Adrenal gland (tissue), 9 donors: ENCODE measurements at regions not wholly inside any gene's neighbourhood (a gene's known extent, or its start where the extent isn't known, plus 50 kb on each side); places are given as distances from the start of the nearest gene placed in this dataset.

Source experiments
- DNase-seq, 7 donors: peaks; one replicate each; pipeline ENCODE4 v3.0.0-alpha.2; 2019 to 2020
- H3K27ac ChIP-seq, 5 donors: fragments of 200-600 bp; sonication (generic) in 4 of 5; 1 replicate in 3 of 5; 2 replicates in 2 of 5; pipeline versions ENCODE4 v1.5.1 to v1.8.0; 2016 to 2020; ENCODE audit warnings: mild to moderate bottlenecking in 1 of 5
- H3K27me3 ChIP-seq: fragments of 200-600 bp; 2 replicates; pipeline ENCODE4 v1.8.0; 2021
- H3K36me3 ChIP-seq, 2 donors: fragments of 200-600 bp; replicated peaks in 1 of 2; 1 replicate in 1 of 2; 2 replicates in 1 of 2; pipeline versions ENCODE4 v1.5.1 to v1.8.0; 2018 to 2022
- H3K4me1 ChIP-seq, 2 donors: fragments of 200-600 bp; replicated peaks in 1 of 2; 1 replicate in 1 of 2; 2 replicates in 1 of 2; pipeline versions ENCODE4 v1.5.1 to v1.8.0; 2018 to 2021
- H3K4me3 ChIP-seq, 4 donors: fragments of 200-600 bp; sonication (generic) in 3 of 4; one replicate each; pipeline ENCODE4 v1.5.1; 2016 to 2018
- H3K9me3 ChIP-seq, 3 donors: fragments of 200-600 bp; sonication (generic) in 1 of 3; replicated peaks in 1 of 3; 1 replicate in 2 of 3; 2 replicates in 1 of 3; pipeline versions ENCODE4 v1.5.1 to v1.8.0; 2016 to 2021
- POLR2A ChIP-seq, 2 donors: fragments of 450-650 bp; IDR thresholded peaks; one replicate each; pipeline ENCODE4 v1.6.1; 2017; ENCODE audit warnings: antibody characterized with exemption in 2 of 2, mild to moderate bottlenecking in 2 of 2, moderate library complexity in 1 of 2
- WGBS, 4 donors: extraction: QIAGEN DNeasy Blood & Tissue Kit in 2 of 4; methylation state at CpG; one replicate each; pipeline versions ENCODE4 v1.1.5 to v1.1.7; 2013 to 2017; 5-methylcytosine and 5-hydroxymethylcytosine counted together
- intact Hi-C, 2 donors: fragments of 100-400 bp; cut with DNase I; formaldehyde crosslinking; loops; one replicate each; pipeline versions ENCODE4 v1.14.1 to v1.15.0; 2022 to 2023
- TF ChIP-seq, protein P1 (sequence below), 6 experiments: fragments of 450-650 bp in 4 of 6; fragments of 200-600 bp in 2 of 6; sonication (generic) in 1 of 6; IDR thresholded peaks; 1 replicate in 5 of 6; 2 replicates in 1 of 6; pipeline versions ENCODE4 v1.5.1 to v1.8.0; 2016 to 2021; ENCODE audit warnings: antibody characterized with exemption in 6 of 6, mild to moderate bottlenecking in 2 of 6, moderate library complexity in 1 of 6
- donor health status: healthy with polysubstance abuse.
- donor health status: Bipolar disorder and iron deficiency.
- donor health status: DM: yes; HTN: yes; CAD: no.
- donor health status: DM: no; HTN: no; CAD: no.
- donor health status: DM: no; HTN: no; CAD: no.

DNA sequence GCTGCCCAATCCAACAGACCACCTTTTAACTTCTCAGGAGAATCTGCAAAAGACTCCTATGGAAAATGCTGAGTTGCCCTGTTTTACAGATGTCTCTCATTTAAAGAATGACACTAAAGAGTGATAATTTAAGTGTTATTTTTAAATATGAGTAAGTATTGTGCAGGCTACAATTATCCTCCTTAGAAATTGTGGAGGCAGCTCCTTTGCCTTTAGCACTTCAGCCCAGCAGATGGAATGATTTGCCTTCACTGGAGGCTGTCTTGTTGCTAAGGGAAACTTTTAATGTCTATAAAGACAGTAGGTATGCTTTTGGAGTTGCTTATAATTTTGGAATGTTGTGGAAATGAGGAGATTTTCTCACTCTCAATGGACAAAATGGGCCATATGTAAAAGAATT lies 1345.5 kb downstream of the NCAM2 start:
- Histone ChIP-seq H3K36me3 (no peaks in the 10 kb centered on the region), H3K9me3 (no peaks in the 10 kb centered on the region), H3K4me3 (no peak overlapping the region), H3K27ac (no peak overlapping the region), H3K4me1 (no peaks in the 10 kb centered on the region), H3K27me3 (no peaks in the 10 kb centered on the region)
- TF ChIP-seq, protein P1, sequence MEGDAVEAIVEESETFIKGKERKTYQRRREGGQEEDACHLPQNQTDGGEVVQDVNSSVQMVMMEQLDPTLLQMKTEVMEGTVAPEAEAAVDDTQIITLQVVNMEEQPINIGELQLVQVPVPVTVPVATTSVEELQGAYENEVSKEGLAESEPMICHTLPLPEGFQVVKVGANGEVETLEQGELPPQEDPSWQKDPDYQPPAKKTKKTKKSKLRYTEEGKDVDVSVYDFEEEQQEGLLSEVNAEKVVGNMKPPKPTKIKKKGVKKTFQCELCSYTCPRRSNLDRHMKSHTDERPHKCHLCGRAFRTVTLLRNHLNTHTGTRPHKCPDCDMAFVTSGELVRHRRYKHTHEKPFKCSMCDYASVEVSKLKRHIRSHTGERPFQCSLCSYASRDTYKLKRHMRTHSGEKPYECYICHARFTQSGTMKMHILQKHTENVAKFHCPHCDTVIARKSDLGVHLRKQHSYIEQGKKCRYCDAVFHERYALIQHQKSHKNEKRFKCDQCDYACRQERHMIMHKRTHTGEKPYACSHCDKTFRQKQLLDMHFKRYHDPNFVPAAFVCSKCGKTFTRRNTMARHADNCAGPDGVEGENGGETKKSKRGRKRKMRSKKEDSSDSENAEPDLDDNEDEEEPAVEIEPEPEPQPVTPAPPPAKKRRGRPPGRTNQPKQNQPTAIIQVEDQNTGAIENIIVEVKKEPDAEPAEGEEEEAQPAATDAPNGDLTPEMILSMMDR (IDR thresholded peaks at IDR 0.05): no peak
- no peak for TF ChIP-seq POLR2A (IDR thresholded peaks at IDR 0.05)
- DNase-seq: no peak
- intact Hi-C loops: no loop called here

DNA sequence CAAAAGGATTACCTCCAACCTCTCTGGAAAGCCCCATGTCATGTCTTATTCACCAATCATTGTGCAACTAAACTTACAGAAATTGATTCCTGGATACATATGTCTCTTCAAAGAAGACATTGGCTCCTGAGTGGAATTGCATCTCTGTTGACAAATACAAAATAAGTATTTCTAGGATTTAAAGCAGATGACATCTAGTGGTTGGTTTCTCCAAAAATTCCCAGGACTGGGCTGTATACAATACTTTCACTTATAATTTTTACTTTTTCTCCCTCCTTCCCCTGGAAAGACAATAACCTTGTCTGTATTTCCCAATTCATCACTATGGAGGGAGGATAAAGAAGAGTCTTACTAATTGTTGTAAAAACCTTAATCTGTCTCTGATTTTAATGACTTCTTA lies 1347.4 kb downstream of the NCAM2 start:
- Histone ChIP-seq H3K4me1 (no peaks in the 10 kb centered on the region), H3K4me3 (no peak overlapping the region), H3K27ac (no peak overlapping the region), H3K9me3 (no peaks in the 10 kb centered on the region), H3K36me3 (no peaks in the 10 kb centered on the region), H3K27me3 (no peaks in the 10 kb centered on the region)
- intact Hi-C loops: no loop called here
- TF ChIP-seq, protein P1 (IDR thresholded peaks at IDR 0.05): no peak
- TF ChIP-seq POLR2A (IDR thresholded peaks at IDR 0.05): no peak
- DNase-seq: no peak

DNA sequence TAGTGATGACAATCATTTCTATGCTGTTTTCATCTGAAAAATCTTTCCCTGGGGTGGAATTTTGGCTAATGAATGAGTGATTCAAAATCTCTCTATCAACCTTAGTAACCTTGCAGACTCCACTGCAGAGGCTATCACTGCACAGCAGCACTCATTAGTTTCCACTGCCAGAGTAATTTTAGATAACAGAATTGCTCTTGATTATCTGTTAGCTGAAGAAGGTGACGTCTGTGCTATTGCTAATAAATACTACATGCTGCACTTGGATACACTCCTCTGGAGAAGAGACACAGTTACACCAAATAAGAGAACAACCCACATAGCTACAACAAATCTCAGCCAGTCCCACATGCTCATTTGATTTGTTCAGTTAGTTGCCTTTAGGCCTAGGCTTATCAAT lies 1348.4 kb downstream of the NCAM2 start:
- Histone ChIP-seq H3K27ac (no peak overlapping the region), H3K27me3 (no peaks in the 10 kb centered on the region), H3K4me3 (no peak overlapping the region), H3K9me3 (peaks cover 0 to 5% (median 0%) of the 10 kb centered on the region in 3 donors), H3K4me1 (no peaks in the 10 kb centered on the region), H3K36me3 (no peaks in the 10 kb centered on the region)
- 55 to 77% (median 66%) methylated on average over 1 of the region's 1 CpG for WGBS, 4 donors
- intact Hi-C loops: no loop called here
- no peak for DNase-seq
- TF ChIP-seq, protein P1 (IDR thresholded peaks at IDR 0.05): no peak
- no peak for TF ChIP-seq POLR2A (IDR thresholded peaks at IDR 0.05)

DNA sequence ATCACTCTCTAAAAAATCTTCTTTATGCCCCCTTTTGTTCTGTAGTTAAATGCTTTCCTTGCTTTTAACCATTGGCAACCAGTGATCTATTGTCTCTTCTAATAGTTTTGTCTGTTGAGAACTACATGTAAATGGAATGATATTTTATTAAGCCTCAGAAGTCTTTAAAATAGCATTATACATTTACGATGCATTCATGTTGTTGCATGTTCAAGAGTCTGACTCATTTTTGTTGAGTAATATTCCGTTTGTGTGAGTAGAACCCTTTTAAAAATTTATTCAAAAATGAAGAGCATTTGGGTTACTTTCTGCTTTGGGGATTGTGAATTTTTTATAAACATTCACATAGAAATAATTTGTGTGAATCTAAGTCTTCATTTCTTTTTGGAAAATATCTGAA lies 1352.9 kb downstream of the NCAM2 start:
- H3K4me1 ChIP-seq: no peaks in the 10 kb centered on the region
- H3K9me3 ChIP-seq: peaks cover 0 to 5% (median 0%) of the 10 kb centered on the region in 3 donors
- intact Hi-C loops: no loop called here
- H3K27ac ChIP-seq: no peak overlapping the region
- H3K4me3 ChIP-seq: no peak overlapping the region
- no peaks in the 10 kb centered on the region for H3K36me3 ChIP-seq
- WGBS, 4 donors: 27 to 76% (median 58%) methylated on average over 2 of the region's 2 CpGs
- DNase-seq: no peak
- no peaks in the 10 kb centered on the region for H3K27me3 ChIP-seq
- no peak for TF ChIP-seq POLR2A (IDR thresholded peaks at IDR 0.05)
- TF ChIP-seq, protein P1 (IDR thresholded peaks at IDR 0.05): no peak
